ENCODE measurements at regions not wholly inside any gene's neighbourhood (a gene's known extent, or its start where the extent isn't known, plus 50 kb on each side); places are given as distances from the start of the nearest gene placed in this dataset.
A peak's percentile ranks its signal among the peaks of the same experiment; 100 is the strongest.

DNA sequence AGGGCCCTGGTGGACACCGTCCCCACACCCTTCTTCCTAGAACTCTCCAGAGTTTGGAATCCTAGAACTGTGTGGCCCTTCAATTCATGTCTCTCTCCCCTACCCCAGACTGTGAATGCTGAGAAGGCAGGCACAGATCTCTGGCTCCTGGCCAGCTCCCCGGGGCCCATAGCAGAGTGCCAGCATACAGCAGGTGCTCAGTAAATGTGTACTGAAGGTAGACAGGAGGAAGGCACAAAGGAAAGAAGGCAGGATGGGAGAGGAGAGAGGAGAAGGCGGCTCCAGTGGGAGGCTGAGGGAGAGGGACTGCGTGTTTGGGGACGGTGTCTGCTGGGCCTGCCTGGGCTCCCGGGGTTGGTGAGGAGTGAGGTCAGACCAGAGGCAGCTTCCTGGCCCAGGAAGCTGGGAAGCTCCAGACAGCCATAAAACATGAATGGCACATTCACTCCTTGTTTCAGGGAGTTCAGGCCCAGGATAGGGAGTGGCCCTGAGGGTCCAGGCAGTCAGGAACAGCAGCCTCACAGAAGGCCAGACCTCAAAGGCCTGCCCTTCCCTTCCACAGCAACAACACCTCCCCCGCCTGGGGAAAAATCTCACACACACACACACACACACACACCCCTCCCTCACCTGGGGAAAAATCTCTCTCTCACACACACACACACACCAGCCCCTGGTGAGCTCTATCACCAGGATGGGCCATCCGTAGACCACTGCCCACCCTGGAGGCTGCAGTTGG, 137.1 kb upstream of the PRR20G start:
- Histone ChIP-seq H3K27ac (no peak overlapping the region), H3K36me3 (no peaks in the 10 kb centered on the region), H3K4me1 (no peaks in the 10 kb centered on the region), H3K4me3 (no peak overlapping the region), H3K9me3 (no peaks in the 10 kb centered on the region), H3K27me3 (replicated peaks in 1 of 7) (peaks cover 0 to 93% (median 18%) of the 10 kb centered on the region in 7 donors)
- peak; percentile 40 for DNase-seq
- TF ChIP-seq, protein P1, sequence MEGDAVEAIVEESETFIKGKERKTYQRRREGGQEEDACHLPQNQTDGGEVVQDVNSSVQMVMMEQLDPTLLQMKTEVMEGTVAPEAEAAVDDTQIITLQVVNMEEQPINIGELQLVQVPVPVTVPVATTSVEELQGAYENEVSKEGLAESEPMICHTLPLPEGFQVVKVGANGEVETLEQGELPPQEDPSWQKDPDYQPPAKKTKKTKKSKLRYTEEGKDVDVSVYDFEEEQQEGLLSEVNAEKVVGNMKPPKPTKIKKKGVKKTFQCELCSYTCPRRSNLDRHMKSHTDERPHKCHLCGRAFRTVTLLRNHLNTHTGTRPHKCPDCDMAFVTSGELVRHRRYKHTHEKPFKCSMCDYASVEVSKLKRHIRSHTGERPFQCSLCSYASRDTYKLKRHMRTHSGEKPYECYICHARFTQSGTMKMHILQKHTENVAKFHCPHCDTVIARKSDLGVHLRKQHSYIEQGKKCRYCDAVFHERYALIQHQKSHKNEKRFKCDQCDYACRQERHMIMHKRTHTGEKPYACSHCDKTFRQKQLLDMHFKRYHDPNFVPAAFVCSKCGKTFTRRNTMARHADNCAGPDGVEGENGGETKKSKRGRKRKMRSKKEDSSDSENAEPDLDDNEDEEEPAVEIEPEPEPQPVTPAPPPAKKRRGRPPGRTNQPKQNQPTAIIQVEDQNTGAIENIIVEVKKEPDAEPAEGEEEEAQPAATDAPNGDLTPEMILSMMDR (IDR thresholded peaks at IDR 0.05 in 8 of 11, conservative IDR thresholded peaks at IDR 0.05 in 3 of 11): no peak
- TF ChIP-seq POLR2A (IDR thresholded peaks at IDR 0.05): no peak
- TF ChIP-seq POLR2AphosphoS5 (IDR thresholded peaks at IDR 0.05): no peak
- WGBS, 5 donors: 54 to 61% (median 58%) methylated on average over 8 of the region's 8 CpGs
- intact Hi-C loops (cut with DNase I; ENCODE audit: low total_unique reads): no loop called here

DNA sequence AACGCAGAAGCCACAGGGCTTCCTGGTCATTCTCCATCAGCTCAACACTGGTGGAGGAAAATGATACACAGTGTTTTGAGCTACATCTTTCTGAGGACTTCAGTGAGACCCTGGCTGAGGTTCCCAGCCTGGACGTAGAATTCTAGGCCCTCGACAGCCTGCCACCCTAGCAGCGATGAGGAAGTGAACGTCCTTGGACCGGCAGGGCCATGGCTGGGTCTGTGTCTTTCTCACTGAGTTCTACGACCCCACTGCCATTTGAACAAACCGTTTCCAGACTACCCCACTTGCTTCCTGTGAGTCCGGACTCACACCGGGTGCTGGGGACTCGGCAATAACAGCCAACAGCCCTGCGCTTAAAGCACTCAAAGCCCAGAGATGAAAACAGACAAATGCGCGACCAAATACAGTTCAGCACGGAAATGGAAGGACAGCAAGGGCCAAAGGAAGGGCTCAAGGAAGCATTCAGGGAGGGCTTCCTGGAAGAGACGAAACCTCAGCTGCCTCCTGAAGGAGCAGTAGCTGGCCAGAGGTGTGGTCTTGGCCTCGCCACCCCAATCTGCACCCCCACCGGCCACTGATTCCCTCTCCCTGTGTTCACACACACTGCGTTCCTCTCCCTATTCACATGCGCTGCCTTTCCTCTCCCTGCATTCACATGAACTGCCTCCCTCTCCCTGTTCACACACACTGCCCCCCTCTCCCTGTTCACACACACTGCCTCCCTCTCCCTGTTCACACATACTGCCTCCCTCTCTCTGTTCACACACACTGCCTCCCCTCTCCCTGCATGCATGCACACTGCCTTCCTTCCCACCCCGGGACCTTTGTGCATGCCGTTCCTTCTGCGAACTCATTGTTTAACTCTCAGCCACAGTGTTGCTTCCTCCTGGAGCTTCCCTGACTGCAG, 136.3 kb upstream of the PRR20G start:
- Histone ChIP-seq H3K36me3 (no peaks in the 10 kb centered on the region), H3K27me3 (replicated peaks in 1 of 7) (peaks cover 0 to 96% (median 18%) of the 10 kb centered on the region in 7 donors), H3K4me3 (no peak overlapping the region), H3K4me1 (no peaks in the 10 kb centered on the region), H3K27ac (no peak overlapping the region), H3K9me3 (no peaks in the 10 kb centered on the region)
- DNase-seq: peak; percentile 54
- no peak for TF ChIP-seq POLR2AphosphoS5 (IDR thresholded peaks at IDR 0.05)
- TF ChIP-seq, protein P1 (IDR thresholded peaks at IDR 0.05 in 8 of 11, conservative IDR thresholded peaks at IDR 0.05 in 3 of 11): no peak
- intact Hi-C loops (cut with DNase I; ENCODE audit: low total_unique reads): no loop called here
- WGBS, 5 donors: 56 to 63% (median 58%) methylated on average over 23 of the region's 23 CpGs

DNA sequence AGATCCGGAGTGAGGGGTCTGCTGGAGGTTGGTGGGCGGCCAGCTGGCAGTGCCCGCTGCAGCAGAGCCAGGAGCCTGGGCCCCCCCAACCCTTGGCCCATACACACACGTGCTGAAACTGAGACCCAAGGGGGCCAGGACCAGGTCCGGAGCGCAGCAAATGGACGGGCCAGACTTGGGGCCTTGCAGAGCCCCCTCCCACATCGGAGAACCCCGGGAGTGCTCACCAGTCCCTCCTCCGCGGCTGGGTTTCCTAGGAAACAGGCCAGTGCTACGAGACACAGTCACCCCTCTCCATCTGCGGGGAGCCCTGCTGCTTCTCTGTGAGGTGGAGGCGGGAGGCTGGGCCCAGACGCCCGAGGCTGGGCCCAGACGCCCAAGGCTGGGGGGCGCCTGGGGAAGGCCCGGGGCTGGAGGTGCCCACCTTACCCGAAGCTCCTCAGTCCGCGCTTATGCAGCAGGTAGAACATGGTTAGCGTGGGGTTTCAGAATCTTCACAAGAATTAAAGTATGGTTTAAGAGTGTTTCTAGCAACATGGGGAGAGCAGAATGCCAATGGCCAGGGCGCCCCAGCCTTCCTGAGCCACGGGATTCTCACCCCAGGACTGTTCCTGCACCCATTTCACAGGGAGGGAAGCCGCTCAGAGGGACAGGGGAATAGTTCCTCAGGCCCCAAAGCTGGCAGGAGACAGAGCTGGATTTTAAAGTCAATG, 135.0 kb upstream of the PRR20G start:
- Histone ChIP-seq H3K9me3 (no peaks in the 10 kb centered on the region), H3K36me3 (no peaks in the 10 kb centered on the region), H3K27ac (no peak overlapping the region), H3K4me3 (no peak overlapping the region), H3K27me3 (replicated peaks in 1 of 7) (peaks cover 0 to 91% (median 17%) of the 10 kb centered on the region in 7 donors), H3K4me1 (no peaks in the 10 kb centered on the region)
- peak; percentile 54 for DNase-seq
- intact Hi-C loops (cut with DNase I; ENCODE audit: low total_unique reads): no loop called here
- TF ChIP-seq, protein P1 (IDR thresholded peaks at IDR 0.05 in 8 of 11, conservative IDR thresholded peaks at IDR 0.05 in 3 of 11): no peak
- TF ChIP-seq POLR2AphosphoS5 (IDR thresholded peaks at IDR 0.05) (no peak), POLR2A (IDR thresholded peaks at IDR 0.05) (no peak)
- WGBS, 5 donors: 53 to 74% (median 62%) methylated on average over 16 to 26 of the region's 26 CpGs
